ENCODE measurements at regions not wholly inside any gene's neighbourhood (a gene's known extent, or its start where the extent isn't known, plus 50 kb on each side); places are given as distances from the start of the nearest gene placed in this dataset.

- DNase-seq = no peak
- H3K27ac ChIP-seq = no peak overlapping the region
- intact Hi-C loops (cut with DNase I; ENCODE audit: low total_unique reads) = loop anchor here (10.0 kb wide), 1 partner anchor 479 kb away; no protein-coding TSS in a partner anchor
- TF ChIP-seq CTCF (IDR thresholded peaks at IDR 0.05) = no peak
- no peaks in the 10 kb centered on the region for H3K36me3 ChIP-seq
- H3K4me1 ChIP-seq = peaks cover 0 to 4% (median 0%) of the 10 kb centered on the region in 4 donors
- no peaks in the 10 kb centered on the region for H3K9me3 ChIP-seq
- no peak overlapping the region for H3K4me3 ChIP-seq
- no peaks in the 10 kb centered on the region for H3K27me3 ChIP-seq
These were observed 94.8 kb upstream of the NHSL1 start for GRCh38 chr6:138593909-138594757.

- H3K4me1 ChIP-seq = peaks cover 0 to 4% (median 0%) of the 10 kb centered on the region in 4 donors
- H3K27me3 ChIP-seq = no peaks in the 10 kb centered on the region
- H3K36me3 ChIP-seq = no peaks in the 10 kb centered on the region
- H3K27ac ChIP-seq = no peak overlapping the region
- no peak overlapping the region for H3K4me3 ChIP-seq
- DNase-seq = no peak
- no peaks in the 10 kb centered on the region for H3K9me3 ChIP-seq
- TF ChIP-seq CTCF (IDR thresholded peaks at IDR 0.05) = no peak
- intact Hi-C loops (cut with DNase I; ENCODE audit: low total_unique reads) = loop anchor here (10.0 kb wide), 1 partner anchor 480 kb away; no protein-coding TSS in a partner anchor
These were observed 95.5 kb upstream of the NHSL1 start for GRCh38 chr6:138594758-138595140.

- intact Hi-C loops (cut with DNase I; ENCODE audit: low total_unique reads) = loop anchor here (10.0 kb wide), 1 partner anchor 481 kb away; no protein-coding TSS in a partner anchor
- H3K36me3 ChIP-seq = no peaks in the 10 kb centered on the region
- TF ChIP-seq CTCF (IDR thresholded peaks at IDR 0.05) = no peak
- no peak for DNase-seq
- H3K9me3 ChIP-seq = no peaks in the 10 kb centered on the region
- H3K27ac ChIP-seq = no peak overlapping the region
- H3K4me1 ChIP-seq = peaks cover 0 to 4% (median 0%) of the 10 kb centered on the region in 4 donors
- H3K27me3 ChIP-seq = no peaks in the 10 kb centered on the region
- no peak overlapping the region for H3K4me3 ChIP-seq
These were observed 96.8 kb upstream of the NHSL1 start for GRCh38 chr6:138596126-138596525.

GRCh38 chr6:138596591-138596990, 97.3 kb upstream of the NHSL1 start:
- Histone ChIP-seq H3K36me3 (no peaks in the 10 kb centered on the region), H3K9me3 (no peaks in the 10 kb centered on the region), H3K27me3 (no peaks in the 10 kb centered on the region), H3K4me1 (peaks cover 0 to 4% (median 0%) of the 10 kb centered on the region in 4 donors), H3K4me3 (no peak overlapping the region), H3K27ac (no peak overlapping the region)
- intact Hi-C loops (cut with DNase I; ENCODE audit: low total_unique reads) = loop anchor here (10.0 kb wide), 1 partner anchor 482 kb away; no protein-coding TSS in a partner anchor
- TF ChIP-seq CTCF (IDR thresholded peaks at IDR 0.05) = no peak
- no peak for DNase-seq

- Histone ChIP-seq H3K4me3 (no peak overlapping the region), H3K4me1 (peaks cover 0 to 4% (median 0%) of the 10 kb centered on the region in 4 donors), H3K27ac (no peak overlapping the region), H3K27me3 (no peaks in the 10 kb centered on the region), H3K36me3 (no peaks in the 10 kb centered on the region), H3K9me3 (no peaks in the 10 kb centered on the region)
- DNase-seq = no peak
- no peak for TF ChIP-seq CTCF (IDR thresholded peaks at IDR 0.05)
- intact Hi-C loops (cut with DNase I; ENCODE audit: low total_unique reads) = loop anchor here (10.0 kb wide), 1 partner anchor 483 kb away; no protein-coding TSS in a partner anchor
These were observed 98.0 kb upstream of the NHSL1 start for GRCh38 chr6:138597336-138597735.

Data from tibial artery (tissue), 4 donors.